Kidney (tissue), 13 donors: ENCODE measurements at regions not wholly inside any gene's neighbourhood (a gene's known extent, or its start where the extent isn't known, plus 50 kb on each side); places are given as distances from the start of the nearest gene placed in this dataset.

Source experiments
- DNase-seq, 5 donors: peaks; one replicate each; pipeline ENCODE4 v3.0.0-alpha.2; 2013 to 2020
- FAIRE-seq: peaks from 2 replicates; lab custom pipeline; 2012; peaks lifted over from hg19 to GRCh38; lab: Jason Lieb, UNC
- H3K27ac ChIP-seq, 2 donors: one replicate each; pipeline ENCODE4 v1.7.0; 2013; ENCODE audit warnings: low read depth in 2 of 2, low read length in 2 of 2, inconsistent platforms in 1 of 2
- H3K27me3 ChIP-seq: one replicate; pipeline ENCODE4 v1.7.1; 2013; ENCODE audit warnings: low read length, inconsistent platforms; ENCODE audit not compliant: control insufficient read depth, insufficient read depth
- H3K36me3 ChIP-seq, 3 donors: one replicate each; pipeline versions ENCODE4 v1.7.0 to v1.7.1; 2013; ENCODE audit warnings: low read length in 3 of 3, control low read depth in 1 of 3, inconsistent platforms in 1 of 3; ENCODE audit not compliant: insufficient read depth in 3 of 3, control insufficient read depth in 2 of 3
- H3K4me1 ChIP-seq, 3 donors: one replicate each; pipeline versions ENCODE4 v1.7.0 to v1.7.1; 2013; ENCODE audit warnings: low read length in 3 of 3, inconsistent platforms in 1 of 3, low read depth in 1 of 3; ENCODE audit not compliant: control insufficient read depth in 2 of 3, insufficient read depth in 2 of 3
- H3K4me3 ChIP-seq, 3 donors: one replicate each; pipeline versions ENCODE4 v1.7.0 to v1.8.1; 2013; ENCODE audit warnings: low read length in 3 of 3, control low read depth in 1 of 3, inconsistent platforms in 1 of 3
- H3K9ac ChIP-seq, 3 donors: one replicate each; pipeline versions ENCODE4 v1.7.0 to v1.7.1; 2013; ENCODE audit warnings: low read length in 3 of 3, control low read depth in 1 of 3, inconsistent platforms in 1 of 3
- H3K9me3 ChIP-seq, 3 donors: one replicate each; pipeline versions ENCODE4 v1.7.0 to v1.7.1; 2013; ENCODE audit warnings: low read length in 3 of 3, control low read depth in 1 of 3, inconsistent platforms in 1 of 3; ENCODE audit not compliant: control insufficient read depth in 2 of 3, insufficient read depth in 1 of 3
- intact Hi-C: fragments of 100-400 bp; cut with DNase I; formaldehyde crosslinking; loops from one replicate; pipeline ENCODE4 v1.11.1; 2022
- TF ChIP-seq, protein P1 (sequence below): IDR thresholded peaks from 3 replicates; pipeline ENCODE4 v1.5.1; 2012; ENCODE audit warnings: mild to moderate bottlenecking, moderate library complexity, borderline replicate concordance; ENCODE audit not compliant: insufficient read depth; ENCODE audit errors: extremely low read depth
- donor health status: control.
- donor health status: control.
- donor health status: control.
- donor health status: control.
- donor health status: control.
- donor health status: DM: yes; HTN: yes; CAD: no.
- donor health status: Normal renal cell carcinoma (clear cell type).

- FAIRE-seq (no peak), DNase-seq (peak in 1 of 5 donors; percentile 29)
- no peaks in the 10 kb centered on the region for H3K9me3 ChIP-seq
- H3K27ac ChIP-seq = no peak overlapping the region
- intact Hi-C loops = no loop called here
- no peaks in the 10 kb centered on the region for H3K4me1 ChIP-seq
- H3K4me3 ChIP-seq = no peak overlapping the region
- no peaks in the 10 kb centered on the region for H3K36me3 ChIP-seq
- TF ChIP-seq, protein P1, sequence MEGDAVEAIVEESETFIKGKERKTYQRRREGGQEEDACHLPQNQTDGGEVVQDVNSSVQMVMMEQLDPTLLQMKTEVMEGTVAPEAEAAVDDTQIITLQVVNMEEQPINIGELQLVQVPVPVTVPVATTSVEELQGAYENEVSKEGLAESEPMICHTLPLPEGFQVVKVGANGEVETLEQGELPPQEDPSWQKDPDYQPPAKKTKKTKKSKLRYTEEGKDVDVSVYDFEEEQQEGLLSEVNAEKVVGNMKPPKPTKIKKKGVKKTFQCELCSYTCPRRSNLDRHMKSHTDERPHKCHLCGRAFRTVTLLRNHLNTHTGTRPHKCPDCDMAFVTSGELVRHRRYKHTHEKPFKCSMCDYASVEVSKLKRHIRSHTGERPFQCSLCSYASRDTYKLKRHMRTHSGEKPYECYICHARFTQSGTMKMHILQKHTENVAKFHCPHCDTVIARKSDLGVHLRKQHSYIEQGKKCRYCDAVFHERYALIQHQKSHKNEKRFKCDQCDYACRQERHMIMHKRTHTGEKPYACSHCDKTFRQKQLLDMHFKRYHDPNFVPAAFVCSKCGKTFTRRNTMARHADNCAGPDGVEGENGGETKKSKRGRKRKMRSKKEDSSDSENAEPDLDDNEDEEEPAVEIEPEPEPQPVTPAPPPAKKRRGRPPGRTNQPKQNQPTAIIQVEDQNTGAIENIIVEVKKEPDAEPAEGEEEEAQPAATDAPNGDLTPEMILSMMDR = no peak
- no peaks in the 10 kb centered on the region for H3K27me3 ChIP-seq
- H3K9ac ChIP-seq = no peak overlapping the region
Measured at GRCh38 chr3:110332629-110333028, 739.0 kb upstream of the NECTIN3 start.

- TF ChIP-seq, protein P1 = no peak
- Histone ChIP-seq H3K9me3 (no peaks in the 10 kb centered on the region), H3K4me1 (peaks cover 0 to 4% (median 2%) of the 10 kb centered on the region in 3 donors), H3K9ac (no peak overlapping the region), H3K36me3 (no peaks in the 10 kb centered on the region), H3K27ac (no peak overlapping the region), H3K27me3 (no peaks in the 10 kb centered on the region), H3K4me3 (no peak overlapping the region)
- no peak for FAIRE-seq
- intact Hi-C loops = no loop called here
- no peak for DNase-seq
Measured at GRCh38 chr3:110341047-110341446, 730.6 kb upstream of the NECTIN3 start.

DNA sequence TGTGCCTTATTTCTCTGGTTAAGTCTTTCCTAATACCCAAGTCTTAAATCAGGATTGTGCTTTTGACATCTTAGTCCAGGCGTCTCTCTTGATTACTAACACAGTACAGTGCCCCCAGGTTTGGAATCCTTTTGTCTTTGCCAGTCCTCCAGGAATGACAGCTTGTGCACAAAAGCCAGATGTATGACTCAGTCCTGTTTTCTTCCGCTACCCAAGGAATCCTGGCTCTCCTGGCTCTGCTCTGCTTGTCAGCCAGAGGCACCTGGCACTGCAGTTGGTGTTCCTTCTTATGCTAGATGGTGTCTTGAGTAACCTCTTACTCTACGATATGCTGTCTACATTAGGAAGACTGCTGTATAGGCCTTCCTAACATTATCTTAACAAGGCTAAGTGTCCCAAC is 728.2 kb upstream of the NECTIN3 start:
- no peak overlapping the region for H3K27ac ChIP-seq
- TF ChIP-seq, protein P1 = no peak
- H3K4me1 ChIP-seq = peaks cover 0 to 4% (median 2%) of the 10 kb centered on the region in 3 donors
- FAIRE-seq (no peak), DNase-seq (no peak)
- no peaks in the 10 kb centered on the region for H3K27me3 ChIP-seq
- no peak overlapping the region for H3K4me3 ChIP-seq
- no peak overlapping the region for H3K9ac ChIP-seq
- intact Hi-C loops = no loop called here
- H3K9me3 ChIP-seq = no peaks in the 10 kb centered on the region
- H3K36me3 ChIP-seq = no peaks in the 10 kb centered on the region

- intact Hi-C loops = no loop called here
- H3K9ac ChIP-seq = no peak overlapping the region
- FAIRE-seq = no peak
- TF ChIP-seq, protein P1 = no peak
- no peak overlapping the region for H3K4me3 ChIP-seq
- H3K36me3 ChIP-seq = no peaks in the 10 kb centered on the region
- no peak for DNase-seq
- H3K9me3 ChIP-seq = no peaks in the 10 kb centered on the region
- no peaks in the 10 kb centered on the region for H3K27me3 ChIP-seq
- H3K27ac ChIP-seq = peak overlapping the region in 1 of 2 donors; percentile 15
- H3K4me1 ChIP-seq = peaks cover 0 to 4% (median 2%) of the 10 kb centered on the region in 3 donors
Measured at GRCh38 chr3:110343945-110344344, 727.7 kb upstream of the NECTIN3 start.
